Jurkat, Clone E6-1 (cell line): ENCODE measurements at regions not wholly inside any gene's neighbourhood (a gene's known extent, or its start where the extent isn't known, plus 50 kb on each side); places are given as distances from the start of the nearest gene placed in this dataset.
"Not testable (repeated sequence)": the region's sequence is repeated elsewhere in the genome, so short reads cannot be mapped to it uniquely, and the experiment has no call there.

Experiments used
- DNase-seq: peaks from one replicate; pipeline ENCODE4 v3.0.0-alpha.2; 2011; ENCODE audit warnings: low read depth, low spot score
- H3K4me3 ChIP-seq: 2 replicates; pipeline ENCODE4 v1.5.1; 2011; ENCODE audit warnings: mild to moderate bottlenecking, low read length, control low read depth, moderate library complexity

DNA sequence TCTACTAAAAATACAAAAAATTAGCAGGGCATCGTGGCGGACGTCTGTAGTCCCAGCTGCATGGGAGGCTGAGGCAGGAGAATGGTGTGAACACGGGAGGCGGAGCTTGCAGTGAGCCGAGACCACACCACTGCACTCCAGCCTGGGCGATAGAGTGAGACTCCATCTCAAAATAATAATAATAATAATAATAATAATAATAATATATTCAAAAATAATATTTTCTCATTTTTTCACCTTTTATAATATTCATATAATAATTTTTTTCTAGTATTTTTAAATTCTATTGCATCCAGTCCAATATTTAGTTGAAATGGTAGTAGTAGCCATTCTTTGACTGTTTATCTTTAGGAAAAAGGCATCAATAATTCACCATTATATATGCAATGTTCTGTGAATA is 1767.7 kb upstream of the ACO1 start:
- DNase-seq, H3K4me3 ChIP-seq: not testable (repeated sequence)

DNA sequence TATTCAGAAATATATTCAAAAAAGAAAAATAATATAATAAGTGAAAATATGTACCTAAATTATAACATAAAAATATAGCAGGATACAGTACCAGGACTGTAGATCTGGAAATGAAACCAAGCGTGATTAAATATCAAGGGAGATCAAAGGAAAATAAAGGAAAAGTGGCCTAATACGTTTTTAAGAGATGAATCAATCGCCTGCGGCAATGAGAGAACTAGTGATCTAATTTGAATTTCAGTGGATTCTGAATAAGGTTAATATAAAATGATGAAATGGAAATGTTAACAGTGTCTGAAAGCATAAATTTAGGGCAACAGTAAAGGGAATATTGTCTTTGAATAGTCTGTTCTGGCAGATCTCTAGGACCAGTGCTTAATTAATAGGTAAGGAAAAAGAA is 1761.9 kb upstream of the ACO1 start:
- H3K4me3 ChIP-seq, result no peak overlapping the region
- no peak for DNase-seq

DNA sequence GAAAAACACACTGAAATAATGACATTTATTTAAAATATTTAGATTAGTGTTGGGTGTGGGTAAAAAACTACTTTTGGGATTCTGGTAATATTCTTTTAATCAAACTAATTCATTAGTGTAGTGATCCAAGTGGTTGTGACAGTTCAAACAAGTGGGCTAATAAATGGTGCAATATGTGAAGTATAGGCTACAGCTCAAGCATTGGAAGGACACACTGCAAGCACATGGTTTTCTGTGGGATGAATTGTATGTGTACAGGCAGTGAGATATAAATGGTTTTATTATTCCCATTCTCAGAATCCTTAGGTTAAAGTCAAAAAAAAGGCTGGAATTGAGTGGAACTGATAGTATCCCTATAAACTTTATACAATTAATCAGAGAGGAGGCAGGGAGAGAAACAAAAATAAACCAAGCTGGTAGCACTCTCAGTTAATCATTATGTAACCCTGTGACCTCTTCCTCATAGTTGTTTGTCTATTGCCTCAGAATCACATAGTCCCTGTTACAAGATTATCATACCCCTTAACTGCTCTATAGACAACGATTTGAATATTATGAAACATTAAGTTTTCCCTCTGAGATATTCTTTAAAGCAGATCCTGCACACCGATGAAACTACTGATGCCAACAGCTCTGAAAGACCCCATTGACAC is 1755.4 kb upstream of the ACO1 start:
- DNase-seq, result no peak
- H3K4me3 ChIP-seq, result no peak overlapping the region

DNA sequence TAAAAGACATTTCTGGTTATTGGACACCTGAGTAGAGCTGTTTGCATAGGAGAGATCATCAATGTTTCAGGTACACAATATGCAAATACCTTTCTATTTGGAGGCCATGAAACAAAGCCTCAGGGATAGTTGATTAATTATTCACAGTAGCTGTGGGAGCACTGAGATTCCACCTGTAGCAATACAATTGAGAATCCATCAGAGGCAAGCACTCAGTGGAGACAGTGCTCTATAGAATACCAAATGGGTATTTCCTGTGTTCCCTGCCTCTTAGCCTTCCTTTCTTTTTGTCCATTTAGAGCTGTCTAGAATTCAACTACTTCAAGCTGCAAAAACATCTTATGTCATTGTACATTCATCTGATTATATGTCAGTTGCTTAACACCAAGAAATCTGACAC is 1754.0 kb upstream of the ACO1 start:
- no peak overlapping the region for H3K4me3 ChIP-seq
- no peak for DNase-seq

DNA sequence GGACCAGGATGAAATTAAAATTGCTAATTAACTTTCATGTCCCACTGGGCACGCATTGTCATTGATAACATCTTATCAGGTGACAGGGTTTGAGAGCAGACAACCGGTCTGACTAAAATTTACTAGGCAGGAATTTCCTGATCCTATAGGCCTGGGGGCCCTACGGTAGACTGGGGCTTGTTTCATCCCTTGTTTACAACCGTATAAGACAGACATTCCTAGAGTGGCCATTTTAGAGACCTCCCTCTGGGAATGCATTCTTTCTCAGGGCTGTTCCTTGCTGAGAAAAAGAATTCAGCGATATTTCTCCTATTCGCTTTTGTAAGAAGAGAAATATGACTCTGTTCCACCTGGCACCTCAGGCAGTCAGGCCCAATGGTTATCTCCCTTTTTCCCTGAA is 1737.8 kb upstream of the ACO1 start:
- DNase-seq, result not testable (repeated sequence)

DNA sequence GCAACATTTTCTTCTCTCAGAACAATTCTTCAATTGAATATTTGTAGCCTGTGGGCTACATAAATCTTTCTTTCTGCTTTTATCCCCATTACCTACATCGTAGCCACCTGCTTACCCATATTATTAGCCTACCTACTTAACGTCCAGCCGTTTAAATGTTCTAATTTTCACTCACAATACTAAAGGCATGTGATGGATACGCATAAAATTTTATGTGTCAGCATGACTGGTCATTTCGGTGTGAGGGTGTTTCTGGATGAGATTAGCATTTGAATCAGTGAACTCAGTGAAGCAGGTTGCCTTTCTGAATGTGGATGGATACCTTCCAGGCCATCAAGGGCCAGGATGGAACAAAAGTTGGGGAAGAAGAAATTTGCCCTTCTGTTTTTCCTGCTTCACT is 1722.5 kb upstream of the ACO1 start:
- H3K4me3 ChIP-seq, result no peak overlapping the region
- no peak for DNase-seq

More for the DNA sequence above, 1737.8 kb upstream of the ACO1 start:
- H3K4me3 ChIP-seq, result not testable (repeated sequence)

DNA sequence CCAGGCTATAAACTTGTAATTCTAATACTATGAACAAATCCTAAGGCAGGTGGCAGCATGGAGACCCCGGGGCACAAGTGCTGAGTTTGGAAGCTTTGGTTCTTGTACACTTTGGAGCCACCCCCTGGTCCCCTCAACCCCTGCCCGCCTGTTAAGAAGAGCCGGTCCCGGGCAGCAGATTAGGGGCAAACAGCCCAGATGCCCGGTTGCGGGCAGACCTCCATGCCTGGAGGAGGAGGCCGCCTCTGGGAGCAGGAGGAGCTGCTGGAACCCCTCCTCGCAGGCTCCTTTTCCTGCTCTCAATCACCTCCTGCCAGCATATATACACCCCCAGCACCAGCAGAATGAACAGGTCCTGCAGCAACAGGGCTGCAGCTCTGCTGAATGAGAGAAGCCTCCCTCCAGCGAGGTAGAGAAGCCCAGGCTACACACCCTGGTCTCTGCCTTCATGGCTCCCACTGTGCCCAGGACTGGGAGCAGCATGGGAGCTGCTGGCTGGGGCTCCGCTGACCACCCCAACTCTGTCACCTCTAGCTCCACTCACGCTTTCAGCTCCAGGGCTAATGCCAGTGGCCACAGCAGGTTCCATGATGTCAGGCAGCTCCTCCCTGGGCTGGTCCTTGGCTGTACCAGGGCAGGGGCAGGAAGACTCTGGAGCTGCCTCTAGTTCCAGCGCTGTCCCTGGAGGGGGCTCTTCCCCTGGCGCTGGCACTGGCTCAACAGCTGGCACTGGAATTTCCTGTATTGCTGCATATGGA is 1713.5 kb upstream of the ACO1 start:
- no peak overlapping the region for H3K4me3 ChIP-seq
- no peak for DNase-seq

DNA sequence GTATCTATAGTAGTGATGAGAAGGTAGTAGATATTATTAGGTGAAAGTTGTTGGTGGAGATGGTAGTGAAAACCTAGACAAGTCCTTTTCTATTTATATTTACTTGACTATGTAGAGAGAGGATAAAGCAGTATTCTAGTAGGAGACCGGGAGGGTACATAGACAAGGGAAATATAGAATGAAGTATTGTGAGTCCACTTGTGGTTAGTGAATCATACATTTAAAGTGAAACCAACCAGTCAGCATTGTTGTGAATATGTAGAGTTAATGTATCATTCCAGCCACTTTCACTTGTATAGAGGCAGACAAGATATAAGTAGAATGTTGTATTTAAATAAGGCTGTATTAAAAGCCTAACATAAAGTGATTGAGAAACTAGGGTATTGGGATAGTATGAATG is 1711.3 kb upstream of the ACO1 start:
- H3K4me3 ChIP-seq, result no peak overlapping the region
- no peak for DNase-seq

DNA sequence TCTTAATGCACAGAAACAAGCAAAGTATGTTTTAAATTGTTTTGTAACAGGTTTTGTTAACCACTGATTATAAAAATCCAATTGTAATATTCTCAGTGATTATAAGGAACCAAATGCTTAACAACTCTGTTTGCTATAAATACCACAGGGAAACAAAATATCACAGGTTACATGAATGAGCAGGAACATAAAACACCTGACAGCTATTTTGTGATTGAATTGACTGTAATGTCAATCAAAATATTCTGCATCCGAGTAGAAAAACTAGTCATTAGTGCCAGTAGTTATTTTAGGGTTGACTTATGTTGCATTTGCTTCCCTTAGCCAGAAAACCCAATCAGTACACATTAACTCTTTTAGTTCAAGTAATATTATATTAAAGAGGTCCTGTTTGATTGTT is 1707.8 kb upstream of the ACO1 start:
- H3K4me3 ChIP-seq, result no peak overlapping the region
- DNase-seq, result no peak

DNA sequence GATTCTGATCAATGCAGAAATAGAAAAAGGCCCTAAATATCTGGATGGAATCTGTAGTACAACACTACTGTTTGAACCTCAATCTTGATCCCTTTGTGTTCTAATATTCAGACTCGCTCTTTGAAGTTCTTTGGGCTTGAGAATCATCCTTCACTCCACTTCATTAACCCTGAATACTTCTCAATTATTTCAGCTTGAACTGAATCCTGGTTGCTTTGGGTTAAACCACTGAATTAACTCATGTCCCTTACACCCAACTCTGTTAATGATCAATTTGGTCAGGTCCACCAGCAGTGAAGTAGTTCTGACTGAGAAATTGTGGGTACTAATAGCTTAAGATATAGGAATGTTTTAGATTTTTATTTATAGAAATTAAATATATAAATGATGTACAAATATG is 1707.2 kb upstream of the ACO1 start:
- no peak overlapping the region for H3K4me3 ChIP-seq
- no peak for DNase-seq

DNA sequence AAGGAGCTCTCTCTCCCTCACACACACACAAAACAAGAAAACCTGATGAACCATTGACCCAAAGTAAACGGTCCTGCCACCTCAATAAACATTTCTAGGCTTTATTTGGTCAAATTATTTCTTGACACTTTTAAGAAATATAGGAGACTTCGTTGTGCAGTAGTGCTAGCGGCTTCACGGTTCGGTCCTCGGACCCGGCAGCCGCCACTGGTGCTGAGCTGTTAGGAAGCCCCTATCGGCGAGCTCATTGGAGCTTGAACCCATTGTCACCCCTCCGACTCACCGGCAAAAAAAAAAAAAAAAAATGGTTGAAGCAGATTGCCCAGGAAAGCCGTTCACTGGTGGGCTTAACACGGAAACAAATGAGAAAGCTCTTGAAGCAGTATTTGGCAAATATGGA is 1695.6 kb upstream of the ACO1 start:
- DNase-seq, result no peak
- H3K4me3 ChIP-seq, result no peak overlapping the region

DNA sequence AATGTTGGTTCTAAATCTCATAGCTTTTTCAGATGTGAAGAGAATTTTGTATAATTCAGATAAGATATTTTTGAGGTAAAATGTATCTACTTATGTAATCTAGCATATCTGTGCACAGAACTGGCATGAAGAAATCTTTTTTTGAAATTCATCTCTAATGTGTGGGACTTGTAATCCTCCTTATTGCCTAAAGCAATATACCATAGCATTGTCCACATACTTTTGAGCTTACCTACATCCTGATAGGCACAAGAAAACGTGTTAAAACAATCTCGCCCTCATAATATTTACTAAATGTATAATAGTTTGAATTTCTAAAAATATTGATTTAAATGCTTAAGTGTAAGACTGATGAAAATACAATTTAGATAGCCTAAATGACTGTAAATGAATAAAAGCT is 1686.5 kb upstream of the ACO1 start:
- no peak overlapping the region for H3K4me3 ChIP-seq
- DNase-seq, result no peak

DNA sequence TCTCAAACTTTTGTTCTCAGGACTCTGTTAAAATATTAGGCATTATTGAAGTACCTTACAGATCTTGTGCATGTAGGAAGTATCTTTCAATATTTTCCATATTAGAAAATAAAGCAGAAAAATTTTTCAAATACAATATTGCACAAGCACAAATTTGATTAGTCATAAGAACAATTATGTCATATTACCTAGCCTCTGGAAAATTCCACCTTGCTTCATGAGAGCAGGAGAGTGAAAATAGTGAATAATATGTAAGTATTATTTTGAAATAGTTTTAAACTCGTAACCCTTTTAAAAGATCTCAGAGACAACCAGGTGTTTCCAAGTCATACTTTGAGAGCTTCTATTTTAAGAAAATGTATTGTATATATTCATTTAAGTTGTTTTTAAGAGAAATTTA is 1672.9 kb upstream of the ACO1 start:
- DNase-seq, result no peak
- no peak overlapping the region for H3K4me3 ChIP-seq

DNA sequence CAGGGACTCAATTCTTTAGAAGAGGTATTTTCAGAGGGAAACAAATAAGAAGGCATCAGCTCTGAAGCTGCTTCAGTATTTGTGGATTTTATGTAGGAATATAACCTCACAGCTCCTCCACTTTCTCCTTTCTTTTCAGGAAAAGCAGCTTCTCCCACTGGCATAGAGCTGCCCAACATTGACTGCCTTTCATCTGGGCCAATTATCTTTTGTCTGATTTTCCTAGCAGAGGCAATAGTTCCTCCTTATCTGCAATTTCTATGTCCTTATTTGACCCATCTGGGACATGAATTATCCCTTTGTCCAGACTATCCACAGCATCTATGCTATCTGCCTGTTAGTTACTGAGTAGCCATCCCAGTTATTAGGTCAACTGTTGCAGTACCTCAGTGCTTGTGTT is 1671.2 kb upstream of the ACO1 start:
- no peak for DNase-seq
- no peak overlapping the region for H3K4me3 ChIP-seq

DNA sequence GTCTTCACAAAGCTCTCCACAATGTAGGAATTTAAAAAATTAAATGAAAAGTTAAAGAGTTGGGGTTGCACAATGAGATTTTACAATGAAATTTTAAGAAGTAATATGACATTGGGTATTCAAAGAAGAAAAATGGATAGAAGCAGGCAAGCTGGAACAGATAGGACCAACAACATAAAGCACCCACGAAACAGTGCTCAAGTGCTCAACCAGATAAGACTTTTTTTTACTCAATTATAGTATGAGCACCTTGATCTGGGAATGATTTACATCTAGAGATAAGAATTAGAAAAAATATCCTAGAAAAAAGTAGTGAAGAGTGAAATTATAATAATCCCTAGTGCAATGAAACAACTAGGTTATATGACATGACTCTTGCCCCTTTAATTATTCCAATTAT is 1670.1 kb upstream of the ACO1 start:
- DNase-seq, result no peak
- H3K4me3 ChIP-seq, result no peak overlapping the region

DNA sequence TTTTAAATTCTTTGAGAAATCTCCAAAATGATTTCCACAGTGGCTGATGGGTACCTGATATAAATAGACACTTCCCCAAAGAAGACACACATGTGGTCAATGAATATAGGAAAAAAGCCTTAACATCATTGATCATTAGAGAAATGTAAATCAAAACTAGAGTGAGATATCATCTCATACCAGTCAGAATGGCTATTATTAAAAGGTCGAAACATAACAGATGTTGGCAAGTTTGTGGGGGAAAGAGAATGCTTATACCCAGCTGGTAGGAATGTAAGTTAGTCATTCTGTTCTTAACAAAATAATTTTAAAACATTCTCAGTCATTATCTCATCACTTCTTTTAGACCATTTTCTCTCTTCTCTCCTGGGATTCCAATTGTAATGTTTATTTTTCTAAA is 1666.0 kb upstream of the ACO1 start:
- H3K4me3 ChIP-seq, result no peak overlapping the region
- no peak for DNase-seq

DNA sequence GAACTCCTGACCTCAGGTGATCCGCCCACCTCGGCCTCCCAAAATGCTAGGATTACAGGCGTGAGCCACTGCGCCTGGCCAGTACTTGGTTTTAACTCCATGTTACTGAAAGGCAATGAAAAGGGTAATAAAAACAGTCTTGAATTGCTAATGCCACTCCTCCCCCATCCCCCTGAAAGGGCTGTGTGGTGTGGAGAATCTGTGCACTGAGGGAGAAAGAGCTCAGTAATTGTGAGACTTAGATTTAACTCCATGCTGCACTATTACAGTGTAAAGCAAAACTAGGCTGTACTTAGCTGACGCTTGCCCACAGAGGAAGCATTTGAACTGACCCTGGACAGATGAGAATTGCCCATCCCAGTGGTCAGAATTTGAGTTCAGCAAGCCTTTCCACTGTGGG is 1662.4 kb upstream of the ACO1 start:
- no peak overlapping the region for H3K4me3 ChIP-seq
- no peak for DNase-seq

DNA sequence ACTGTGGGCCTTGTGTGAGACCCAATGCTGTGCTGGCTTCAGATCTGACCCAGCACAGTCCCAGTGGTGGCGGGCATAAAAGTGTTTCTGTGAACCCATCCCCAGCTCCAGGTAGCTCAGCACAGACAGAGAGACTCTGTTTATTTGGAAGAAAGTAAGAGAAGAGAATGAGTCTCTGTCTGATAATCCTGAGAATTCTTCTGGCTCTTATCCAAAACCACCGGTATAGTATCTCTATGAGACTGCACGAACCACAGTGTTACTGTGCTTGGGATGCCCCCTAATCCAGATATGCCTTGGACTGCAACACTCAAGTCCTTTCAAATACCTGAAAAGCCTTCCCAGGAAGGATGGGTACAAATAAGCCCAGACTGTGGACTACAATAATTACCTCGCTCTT is 1660.8 kb upstream of the ACO1 start:
- H3K4me3 ChIP-seq, result no peak overlapping the region
- DNase-seq, result no peak

DNA sequence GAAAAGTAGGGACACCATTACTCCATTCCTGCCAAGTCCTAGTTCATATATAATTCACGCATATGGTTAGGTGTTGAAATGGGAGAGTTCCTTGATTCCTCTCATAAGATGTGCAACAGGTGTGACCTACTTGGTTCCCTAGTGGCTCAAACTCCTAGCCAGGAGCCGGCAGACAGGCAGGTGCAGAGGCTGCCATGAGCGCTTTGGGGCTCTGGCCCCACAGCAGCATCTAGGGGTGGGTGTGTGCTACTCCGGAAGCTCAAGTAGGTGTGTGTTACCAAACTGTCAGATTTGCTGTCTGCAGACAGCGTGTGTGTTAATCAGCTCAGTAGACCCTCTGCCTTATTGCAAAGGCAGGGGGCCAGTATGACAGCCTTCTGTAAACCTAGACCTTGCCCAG is 1652.4 kb upstream of the ACO1 start:
- H3K4me3 ChIP-seq, result no peak overlapping the region
- no peak for DNase-seq

DNA sequence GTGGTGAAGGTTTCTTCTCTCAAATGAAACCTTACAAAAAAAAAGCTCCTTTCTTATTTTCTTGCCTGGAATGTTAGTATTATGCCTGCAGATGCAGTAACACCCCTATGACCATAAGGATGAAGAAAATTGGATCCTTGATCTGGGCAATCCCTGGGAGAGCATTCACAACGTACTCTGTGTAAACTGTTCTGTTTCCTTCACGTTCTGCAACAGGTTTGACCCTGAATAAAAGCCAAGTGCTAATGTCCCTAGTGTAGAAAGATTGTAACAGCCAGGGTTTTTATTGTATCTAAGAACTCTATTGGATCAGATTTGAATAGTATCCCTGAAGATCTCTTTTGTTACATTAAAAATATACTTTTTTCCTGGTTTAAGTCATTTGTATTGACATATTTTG is 1639.6 kb upstream of the ACO1 start:
- H3K4me3 ChIP-seq, result no peak overlapping the region

DNA sequence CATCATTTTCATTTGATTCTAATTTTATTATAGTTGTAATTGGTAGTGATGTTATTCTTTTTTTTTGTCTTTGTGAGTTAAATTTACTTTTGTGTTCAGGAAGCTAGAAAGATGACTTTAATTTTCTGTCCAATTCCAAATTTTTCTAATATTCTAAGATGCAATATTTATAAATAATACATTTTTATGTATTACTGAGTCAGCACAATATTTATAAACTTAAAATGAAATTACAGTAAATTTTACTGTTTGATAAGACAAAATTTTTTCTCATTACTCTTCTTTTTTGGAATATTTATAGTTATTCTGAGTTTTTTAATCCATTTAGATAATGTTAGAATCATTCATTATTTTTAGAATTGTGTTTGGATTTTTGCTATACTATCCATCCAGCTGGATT is 1637.9 kb upstream of the ACO1 start:
- H3K4me3 ChIP-seq, result no peak overlapping the region
- DNase-seq, result no peak

More for the DNA sequence above, 1639.6 kb upstream of the ACO1 start:
- DNase-seq, result no peak
